ENCODE measurements at regions not wholly inside any gene's neighbourhood (a gene's known extent, or its start where the extent isn't known, plus 50 kb on each side); places are given as distances from the start of the nearest gene placed in this dataset.

- TF ChIP-seq CTCF (IDR thresholded peaks at IDR 0.05) (no peak), POLR2A (IDR thresholded peaks at IDR 0.05) (no peak)
Observed at GRCh38 chr10:118907051-118907450, 122.5 kb upstream of the NANOS1 start.
